ENCODE measurements at regions not wholly inside any gene's neighbourhood (a gene's known extent, or its start where the extent isn't known, plus 50 kb on each side); places are given as distances from the start of the nearest gene placed in this dataset.

GRCh38 chr16:60199150-60199549, 1465.0 kb upstream of the GOT2 start:
- TF ChIP-seq POLR2A (IDR thresholded peaks at IDR 0.05) (no peak), CTCF (IDR thresholded peaks at IDR 0.05) (no peak), POLR2AphosphoS5 (IDR thresholded peaks at IDR 0.05) (no peak)
